ENCODE measurements at regions not wholly inside any gene's neighbourhood (a gene's known extent, or its start where the extent isn't known, plus 50 kb on each side); places are given as distances from the start of the nearest gene placed in this dataset.

GRCh38 chr10:64182671-64183070 lies 661.5 kb downstream of the REEP3 start:
- TF ChIP-seq CTCF (IDR thresholded peaks at IDR 0.05) (no peak), POLR2A (IDR thresholded peaks at IDR 0.05) (no peak)

Measured in Peyer's patch (tissue), 4 donors.